ENCODE measurements at regions not wholly inside any gene's neighbourhood (a gene's known extent, or its start where the extent isn't known, plus 50 kb on each side); places are given as distances from the start of the nearest gene placed in this dataset.

DNA sequence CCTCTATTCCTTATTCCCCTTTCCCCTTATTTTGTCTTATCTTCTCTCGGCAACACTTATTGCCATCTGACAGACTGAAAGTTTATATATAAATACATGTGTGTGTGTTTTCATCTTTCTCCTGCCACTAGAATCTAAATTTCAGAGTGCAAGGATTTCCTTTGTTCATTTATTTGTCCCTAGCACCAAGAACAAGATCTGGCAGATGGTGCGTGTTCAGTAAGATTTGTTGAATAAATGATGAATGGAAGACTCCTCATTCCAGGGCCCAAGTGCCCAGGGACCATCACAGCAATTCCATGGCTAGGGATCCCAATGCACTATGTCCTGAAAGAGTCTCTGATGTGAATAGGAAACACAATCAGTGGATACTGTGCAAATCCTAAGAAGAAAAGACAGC is 97.9 kb upstream of the EEA1 start:
- Histone ChIP-seq H3K36me3 (no peaks in the 10 kb centered on the region), H3K9me3 (no peaks in the 10 kb centered on the region), H3K27me3 (no peaks in the 10 kb centered on the region), H3K4me3 (no peak overlapping the region), H3K27ac (no peak overlapping the region), H3K4me1 (no peaks in the 10 kb centered on the region)
- ATAC-seq (no peak), DNase-seq (no peak)
- TF ChIP-seq, protein P1, sequence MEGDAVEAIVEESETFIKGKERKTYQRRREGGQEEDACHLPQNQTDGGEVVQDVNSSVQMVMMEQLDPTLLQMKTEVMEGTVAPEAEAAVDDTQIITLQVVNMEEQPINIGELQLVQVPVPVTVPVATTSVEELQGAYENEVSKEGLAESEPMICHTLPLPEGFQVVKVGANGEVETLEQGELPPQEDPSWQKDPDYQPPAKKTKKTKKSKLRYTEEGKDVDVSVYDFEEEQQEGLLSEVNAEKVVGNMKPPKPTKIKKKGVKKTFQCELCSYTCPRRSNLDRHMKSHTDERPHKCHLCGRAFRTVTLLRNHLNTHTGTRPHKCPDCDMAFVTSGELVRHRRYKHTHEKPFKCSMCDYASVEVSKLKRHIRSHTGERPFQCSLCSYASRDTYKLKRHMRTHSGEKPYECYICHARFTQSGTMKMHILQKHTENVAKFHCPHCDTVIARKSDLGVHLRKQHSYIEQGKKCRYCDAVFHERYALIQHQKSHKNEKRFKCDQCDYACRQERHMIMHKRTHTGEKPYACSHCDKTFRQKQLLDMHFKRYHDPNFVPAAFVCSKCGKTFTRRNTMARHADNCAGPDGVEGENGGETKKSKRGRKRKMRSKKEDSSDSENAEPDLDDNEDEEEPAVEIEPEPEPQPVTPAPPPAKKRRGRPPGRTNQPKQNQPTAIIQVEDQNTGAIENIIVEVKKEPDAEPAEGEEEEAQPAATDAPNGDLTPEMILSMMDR (IDR thresholded peaks at IDR 0.05), result no peak
- intact Hi-C loops (cut with DNase I), result no loop called here

DNA sequence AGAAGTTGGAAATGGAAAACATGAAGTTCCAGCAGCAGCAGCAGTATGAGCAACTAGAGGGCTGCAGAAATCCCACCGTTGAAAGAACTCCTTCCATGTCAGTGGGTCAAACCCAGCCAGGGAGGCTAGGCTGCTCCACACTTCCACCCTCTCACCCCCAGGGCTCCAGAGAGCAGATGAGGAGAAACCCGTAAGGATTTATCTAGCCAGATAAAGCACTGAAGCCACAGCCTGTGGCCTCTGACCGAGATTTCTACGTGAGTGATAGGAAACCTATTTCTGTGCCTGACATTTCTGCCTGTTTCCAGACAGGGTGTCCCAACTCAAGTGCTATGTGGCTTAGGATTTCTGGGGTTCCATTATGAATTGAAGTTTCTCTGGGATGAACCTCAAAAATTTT is 100.0 kb upstream of the EEA1 start:
- Histone ChIP-seq H3K4me1 (no peaks in the 10 kb centered on the region), H3K27me3 (no peaks in the 10 kb centered on the region), H3K36me3 (no peaks in the 10 kb centered on the region), H3K9me3 (no peaks in the 10 kb centered on the region), H3K27ac (no peak overlapping the region), H3K4me3 (no peak overlapping the region)
- TF ChIP-seq, protein P1 (IDR thresholded peaks at IDR 0.05), result no peak
- ATAC-seq (no peak), DNase-seq (no peak)
- intact Hi-C loops (cut with DNase I), result no loop called here

DNA sequence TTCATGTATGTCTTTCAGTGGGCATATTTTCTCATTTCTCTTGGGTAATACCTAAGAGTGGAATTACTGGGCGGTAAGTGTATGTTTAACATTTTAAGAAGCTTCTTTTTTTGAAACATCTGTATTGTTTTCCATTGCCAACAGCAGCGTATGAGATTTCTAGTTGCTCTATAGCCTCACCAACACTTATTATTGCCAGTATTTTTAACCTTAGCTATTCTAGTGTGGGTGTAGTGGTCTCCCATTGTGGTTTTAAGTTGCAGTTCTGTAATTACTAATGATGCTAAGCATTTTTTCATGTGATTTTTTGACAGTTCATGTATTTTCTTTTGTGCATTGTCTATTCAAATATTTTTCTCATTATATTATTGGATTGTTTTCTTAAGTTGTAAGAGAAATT is 101.9 kb upstream of the EEA1 start:
- intact Hi-C loops (cut with DNase I), result no loop called here
- Histone ChIP-seq H3K9me3 (no peaks in the 10 kb centered on the region), H3K36me3 (no peaks in the 10 kb centered on the region), H3K4me3 (no peak overlapping the region), H3K4me1 (no peaks in the 10 kb centered on the region), H3K27ac (no peak overlapping the region), H3K27me3 (no peaks in the 10 kb centered on the region)
- TF ChIP-seq, protein P1 (IDR thresholded peaks at IDR 0.05), result no peak
- no peak for ATAC-seq
- no peak for DNase-seq

DNA sequence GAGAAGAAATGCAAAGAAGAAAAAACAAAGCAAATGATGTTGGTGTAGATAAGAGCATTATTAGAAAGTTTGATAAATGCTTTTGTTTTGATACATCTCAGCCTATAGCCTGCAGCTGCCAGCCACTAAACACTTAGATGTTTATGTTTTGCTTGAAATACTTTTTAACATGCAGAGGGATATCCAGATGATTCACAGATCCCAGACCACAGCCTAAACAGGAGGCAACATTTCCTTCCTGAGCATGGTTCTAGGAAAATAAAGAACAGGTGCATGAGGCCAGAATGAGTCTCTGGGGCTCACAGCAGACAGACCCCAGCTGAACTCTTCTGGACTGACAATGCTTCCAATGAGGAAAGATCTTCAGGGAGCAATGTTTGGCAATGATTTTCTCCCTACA is 103.7 kb upstream of the EEA1 start:
- ATAC-seq (no peak), DNase-seq (no peak)
- no peak overlapping the region for H3K27ac ChIP-seq
- no peaks in the 10 kb centered on the region for H3K9me3 ChIP-seq
- H3K4me1 ChIP-seq, result no peaks in the 10 kb centered on the region
- H3K27me3 ChIP-seq, result no peaks in the 10 kb centered on the region
- no peak overlapping the region for H3K4me3 ChIP-seq
- intact Hi-C loops (cut with DNase I), result no loop called here
- TF ChIP-seq, protein P1 (IDR thresholded peaks at IDR 0.05), result no peak
- H3K36me3 ChIP-seq, result no peaks in the 10 kb centered on the region

DNA sequence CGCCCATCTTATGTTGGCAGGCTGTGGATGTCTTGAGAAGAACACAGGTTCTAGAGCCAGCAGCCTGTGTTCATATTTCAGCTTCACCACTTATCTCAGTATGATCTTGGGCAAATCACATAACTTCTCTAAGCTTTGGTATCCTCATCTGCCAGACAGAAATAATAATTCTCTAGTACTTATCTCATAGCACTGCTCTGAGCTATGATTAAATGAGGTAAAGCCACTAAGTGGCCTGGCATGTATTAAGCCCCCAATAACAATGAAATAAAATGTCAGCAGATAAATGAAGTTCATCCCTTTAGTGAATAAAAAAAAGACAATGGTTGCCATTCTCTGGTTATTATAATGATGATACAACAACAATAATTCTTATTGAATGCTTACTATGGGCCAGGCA is 104.9 kb upstream of the EEA1 start:
- intact Hi-C loops (cut with DNase I), result no loop called here
- DNase-seq, result no peak

More for the DNA sequence above, 104.9 kb upstream of the EEA1 start:
- Histone ChIP-seq H3K27ac (no peak overlapping the region), H3K9me3 (no peaks in the 10 kb centered on the region), H3K36me3 (no peaks in the 10 kb centered on the region), H3K4me3 (no peak overlapping the region), H3K4me1 (no peaks in the 10 kb centered on the region), H3K27me3 (no peaks in the 10 kb centered on the region)
- ATAC-seq, result no peak
- TF ChIP-seq, protein P1 (IDR thresholded peaks at IDR 0.05), result no peak

All from left lung (tissue), 4 donors.